HEK293T (cell line): ENCODE measurements at regions not wholly inside any gene's neighbourhood (a gene's known extent, or its start where the extent isn't known, plus 50 kb on each side); places are given as distances from the start of the nearest gene placed in this dataset.

ENCODE experiments used
- CTCF ChIA-PET: fragments of 350-600 bp; formaldehyde crosslinking; extraction: SDS; loops from one replicate; lab custom pipeline; 2021; ENCODE audit warnings: antibody characterized with exemption, inconsistent platforms; lab: Yijun Ruan, JAX
- POLR2A ChIA-PET: fragments of 350-600 bp; formaldehyde crosslinking; extraction: SDS; loops from one replicate; lab custom pipeline; 2020; ENCODE audit warnings: antibody characterized with exemption, inconsistent platforms; lab: Yijun Ruan, JAX
- DNase-seq: peaks from one replicate; pipeline ENCODE4 v3.0.0; 2012; ENCODE audit warnings: mixed read lengths; ENCODE audit errors: extremely low spot score
- ARNT ChIP-seq: fragments of 450-650 bp; IDR thresholded peaks from 2 replicates; pipeline ENCODE4 v1.6.1; 2017; ENCODE audit warnings: mild to moderate bottlenecking
- BHLHE40 ChIP-seq: fragments of 450-650 bp; IDR thresholded peaks from 2 replicates; pipeline ENCODE4 v1.6.1; 2016; ENCODE audit warnings: mild to moderate bottlenecking, moderate library complexity, borderline replicate concordance
- CTBP1 ChIP-seq: fragments of 450-650 bp; IDR thresholded peaks from 2 replicates; pipeline ENCODE4 v1.6.1; 2016; ENCODE audit warnings: borderline replicate concordance
- ELF4 ChIP-seq: fragments of 450-650 bp; IDR thresholded peaks from 2 replicates; pipeline ENCODE4 v1.6.1; 2017; ENCODE audit warnings: antibody characterized with exemption
- FOXA1 ChIP-seq: fragments of 450-650 bp; IDR thresholded peaks from 2 replicates; pipeline ENCODE4 v1.6.1; 2016; ENCODE audit warnings: mild to moderate bottlenecking
- FOXK2 ChIP-seq: fragments of 450-650 bp; IDR thresholded peaks from 2 replicates; pipeline ENCODE4 v1.6.1; 2016; ENCODE audit warnings: mild to moderate bottlenecking
- FOXM1 ChIP-seq: fragments of 450-650 bp; IDR thresholded peaks from 2 replicates; pipeline ENCODE4 v1.6.1; 2017; ENCODE audit warnings: mild to moderate bottlenecking, borderline replicate concordance
- HDGF ChIP-seq: fragments of 450-650 bp; IDR thresholded peaks from 2 replicates; pipeline ENCODE4 v1.6.1; 2017; ENCODE audit warnings: antibody characterized with exemption, borderline replicate concordance
- L3MBTL2 ChIP-seq: fragments of 450-650 bp; conservative IDR thresholded peaks from 2 replicates; pipeline ENCODE4 v1.6.1; 2016; ENCODE audit warnings: mild to moderate bottlenecking
- LEF1 ChIP-seq: fragments of 450-650 bp; IDR thresholded peaks from 2 replicates; pipeline ENCODE4 v1.6.1; 2017; ENCODE audit warnings: mild to moderate bottlenecking, borderline replicate concordance
- NFRKB ChIP-seq: fragments of 450-650 bp; IDR thresholded peaks from 2 replicates; pipeline ENCODE4 v1.6.1; 2016; ENCODE audit warnings: mild to moderate bottlenecking, moderate library complexity
- SP1 ChIP-seq: fragments of 450-650 bp; IDR thresholded peaks from 2 replicates; pipeline ENCODE4 v1.6.1; 2017
- SUZ12 ChIP-seq: fragments of 450-650 bp; IDR thresholded peaks from 2 replicates; pipeline ENCODE4 v1.6.1; 2016; ENCODE audit warnings: mild to moderate bottlenecking
- TARDBP ChIP-seq: fragments of 450-650 bp; IDR thresholded peaks from 2 replicates; pipeline ENCODE4 v1.6.1; 2016
- ZNF384 ChIP-seq: fragments of 450-650 bp; IDR thresholded peaks from 2 replicates; pipeline ENCODE4 v1.6.1; 2016
- TF ChIP-seq, protein P1 (sequence below): fragments of 450-650 bp; IDR thresholded peaks from 2 replicates; pipeline ENCODE4 v1.6.1; 2016

DNA sequence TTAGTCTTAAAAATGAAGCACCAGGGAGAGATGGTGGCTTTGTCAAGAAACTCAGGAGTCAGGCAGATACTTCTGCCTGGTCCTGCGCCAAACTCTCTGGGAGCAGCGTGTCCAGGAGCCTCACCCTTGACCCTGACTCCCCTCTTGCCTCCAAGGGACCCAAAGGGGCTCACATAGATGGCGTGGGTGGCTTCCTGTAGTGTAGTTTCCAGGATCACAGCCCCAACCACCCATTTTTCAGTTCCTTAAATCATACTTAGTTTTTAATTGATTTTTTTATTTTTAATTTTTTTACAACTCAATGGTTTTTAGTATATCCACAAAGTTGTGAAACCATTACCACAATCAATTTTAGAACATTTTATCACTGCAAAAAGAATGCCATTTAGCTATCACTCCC is 107.7 kb upstream of the IGSF21 start:
- no peak for DNase-seq
- no peak for TF ChIP-seq FOXA1
- TF ChIP-seq FOXK2: no peak
- no peak for TF ChIP-seq NFRKB
- TF ChIP-seq, protein P1, sequence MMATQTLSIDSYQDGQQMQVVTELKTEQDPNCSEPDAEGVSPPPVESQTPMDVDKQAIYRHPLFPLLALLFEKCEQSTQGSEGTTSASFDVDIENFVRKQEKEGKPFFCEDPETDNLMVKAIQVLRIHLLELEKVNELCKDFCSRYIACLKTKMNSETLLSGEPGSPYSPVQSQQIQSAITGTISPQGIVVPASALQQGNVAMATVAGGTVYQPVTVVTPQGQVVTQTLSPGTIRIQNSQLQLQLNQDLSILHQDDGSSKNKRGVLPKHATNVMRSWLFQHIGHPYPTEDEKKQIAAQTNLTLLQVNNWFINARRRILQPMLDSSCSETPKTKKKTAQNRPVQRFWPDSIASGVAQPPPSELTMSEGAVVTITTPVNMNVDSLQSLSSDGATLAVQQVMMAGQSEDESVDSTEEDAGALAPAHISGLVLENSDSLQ: no peak
- TF ChIP-seq SUZ12: no peak
- no peak for TF ChIP-seq HDGF
- no peak for TF ChIP-seq ELF4
- no peak for TF ChIP-seq LEF1
- TF ChIP-seq ZNF384: no peak
- no peak for TF ChIP-seq ARNT
- TF ChIP-seq FOXM1: no peak
- no peak for TF ChIP-seq TARDBP
- TF ChIP-seq SP1: no peak
- TF ChIP-seq L3MBTL2: no peak
- no peak for TF ChIP-seq BHLHE40
- TF ChIP-seq CTBP1: no peak
- ChIA-PET POLR2A (no interaction called here), CTCF (no interaction called here)

DNA sequence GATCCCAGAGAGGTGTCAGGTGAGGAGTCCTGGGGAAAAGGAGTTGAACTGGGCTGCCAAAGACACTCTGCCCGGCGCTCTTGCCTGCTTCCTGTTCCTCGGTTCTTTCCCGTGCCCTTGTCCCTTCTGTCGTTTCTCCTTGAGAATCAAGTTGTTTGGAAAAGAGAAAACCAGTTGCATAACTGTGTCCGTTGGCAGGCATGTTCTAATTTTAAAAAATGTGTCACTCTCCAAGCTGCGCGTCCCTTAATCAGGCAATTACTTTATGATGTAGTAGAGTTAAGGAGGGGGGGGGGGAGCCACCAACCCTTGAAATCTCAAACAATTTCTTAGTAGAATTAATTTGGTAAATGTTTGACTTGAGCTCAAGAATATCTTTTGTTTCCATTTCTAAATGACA is 105.9 kb upstream of the IGSF21 start:
- ChIA-PET POLR2A (no interaction called here), CTCF (no interaction called here)
- no peak for DNase-seq
- TF ChIP-seq TARDBP: no peak
- no peak for TF ChIP-seq L3MBTL2
- TF ChIP-seq SUZ12: no peak
- TF ChIP-seq ZNF384: no peak
- TF ChIP-seq, protein P1: no peak
- TF ChIP-seq BHLHE40: no peak

DNA sequence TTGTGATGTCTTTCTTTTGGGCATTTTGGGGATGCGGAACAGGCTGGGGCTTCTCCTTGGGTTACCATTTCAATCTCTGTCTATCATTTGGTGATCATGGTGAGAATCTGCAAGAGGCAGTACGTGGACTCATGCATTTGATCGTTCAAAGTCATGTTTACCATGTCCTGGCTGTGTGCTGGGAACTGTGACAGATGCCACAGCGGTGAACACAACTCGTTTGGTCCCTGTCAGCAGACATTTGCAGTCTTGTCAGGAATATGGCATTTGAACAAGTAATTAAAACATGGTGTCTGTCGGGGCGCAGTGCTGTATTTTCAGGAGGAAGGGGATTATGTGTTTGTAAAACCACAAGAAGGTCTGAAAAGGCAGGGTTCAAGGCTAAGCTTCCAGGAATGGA is 103.3 kb upstream of the IGSF21 start:
- no peak for DNase-seq
- ChIA-PET POLR2A (interaction anchor here (0.6 kb wide), 1 partner anchor 22 kb away, joined by 4 read pairs; no protein-coding TSS in a partner anchor), CTCF (no interaction called here)
- TF ChIP-seq NFRKB (no peak), CTBP1 (no peak), SUZ12 (no peak), TARDBP (no peak), BHLHE40 (no peak), ARNT (no peak), FOXA1 (no peak), FOXK2 (no peak), ZNF384 (no peak), ELF4 (no peak)
- TF ChIP-seq, protein P1: no peak

DNA sequence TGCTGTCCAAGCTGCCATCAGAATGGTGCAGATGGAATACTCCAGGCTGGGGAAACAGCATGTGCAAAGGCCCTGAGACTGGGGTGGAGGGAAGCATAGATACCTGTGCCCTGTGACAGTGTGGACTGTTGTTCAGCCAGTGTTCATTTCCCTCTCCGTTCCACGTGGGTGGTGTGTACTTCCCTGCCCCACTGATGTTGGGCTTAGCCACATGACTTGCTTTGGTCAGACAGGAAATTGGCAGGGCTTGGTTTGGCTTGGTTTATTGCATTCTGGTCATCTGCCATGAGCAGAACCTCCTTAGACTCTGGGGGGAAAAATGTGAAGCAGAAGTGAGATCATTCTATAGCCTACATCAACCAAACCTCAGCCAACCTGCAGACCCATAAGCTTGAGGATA is 102.4 kb upstream of the IGSF21 start:
- DNase-seq: no peak
- TF ChIP-seq BHLHE40: no peak
- TF ChIP-seq TARDBP: no peak
- CTCF ChIA-PET: no interaction called here
- POLR2A ChIA-PET: no interaction called here

DNA sequence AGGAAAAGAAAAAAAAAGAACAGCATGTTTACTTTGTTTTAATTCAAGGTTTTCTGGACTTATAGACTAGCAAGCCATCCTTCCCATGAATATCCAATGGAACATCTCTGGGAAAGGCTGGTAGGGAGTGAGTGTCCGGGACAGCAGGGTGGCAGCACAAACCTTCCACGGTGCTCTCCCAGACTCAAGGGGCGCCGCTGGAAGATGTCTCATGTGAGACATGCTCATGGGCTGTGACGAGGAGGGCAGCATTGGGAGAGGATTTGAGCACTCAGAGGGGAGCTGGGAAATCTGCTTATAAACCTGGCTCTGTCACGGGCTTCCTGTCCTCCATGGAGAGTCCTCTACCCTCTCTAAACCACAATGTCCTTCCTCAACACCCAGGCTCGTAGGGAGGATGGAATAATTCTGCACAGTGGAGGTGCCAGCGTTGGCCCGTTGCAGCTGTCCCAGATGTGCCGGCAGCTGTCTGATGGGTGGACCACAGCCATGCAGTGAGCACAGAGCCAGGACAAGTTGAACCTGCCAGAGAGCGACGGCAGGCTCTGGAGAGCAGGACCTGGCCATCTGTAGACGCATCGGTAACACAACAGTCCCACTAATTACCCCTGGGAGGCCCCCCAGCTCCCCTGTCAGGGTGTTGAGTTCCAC is 100.1 kb upstream of the IGSF21 start:
- TF ChIP-seq LEF1: no peak
- no peak for DNase-seq
- CTCF ChIA-PET: interaction anchor here (0.7 kb wide), 1 partner anchor 476 kb away, joined by 3 read pairs; no protein-coding TSS in a partner anchor
- POLR2A ChIA-PET: no interaction called here

DNA sequence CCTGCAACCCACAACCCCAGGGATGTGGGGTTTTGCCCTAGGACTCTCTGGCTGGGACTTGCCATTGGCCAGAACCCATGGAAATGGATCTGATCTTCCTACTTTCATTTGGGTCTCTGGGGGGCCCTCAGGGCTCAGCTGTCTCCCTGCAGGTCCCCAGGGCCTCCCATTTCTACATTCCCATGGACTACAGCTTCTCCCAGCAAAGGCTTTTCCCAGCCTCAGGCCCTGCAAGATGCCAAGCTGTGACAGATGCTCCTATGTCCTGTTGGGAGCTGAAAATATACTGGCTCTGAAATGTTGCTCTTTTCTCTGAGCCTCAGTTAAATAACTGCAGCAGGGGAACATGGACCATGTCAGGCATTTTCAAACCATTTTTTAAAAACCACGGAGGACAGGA is 99.5 kb upstream of the IGSF21 start:
- ChIA-PET POLR2A (no interaction called here), CTCF (interaction anchor here (0.7 kb wide), 1 partner anchor 475 kb away, joined by 3 read pairs; no protein-coding TSS in a partner anchor)
- TF ChIP-seq FOXM1 (no peak), FOXA1 (no peak), CTBP1 (no peak), ELF4 (no peak), ZNF384 (no peak), FOXK2 (no peak), L3MBTL2 (no peak), BHLHE40 (no peak), TARDBP (no peak), HDGF (no peak), SP1 (no peak), ARNT (no peak), NFRKB (no peak), SUZ12 (no peak)
- TF ChIP-seq, protein P1: no peak
- no peak for DNase-seq
